Ishikawa (cell line): ENCODE measurements at regions not wholly inside any gene's neighbourhood (a gene's known extent, or its start where the extent isn't known, plus 50 kb on each side); places are given as distances from the start of the nearest gene placed in this dataset.

Experiments
- CEBPB ChIP-seq: IDR thresholded peaks from 2 replicates; pipeline ENCODE4 v1.6.1; 2012
- CREB1 ChIP-seq: IDR thresholded peaks from 2 replicates; pipeline ENCODE4 v1.6.1; 2012; ENCODE audit warnings: low read depth
- EGR1 ChIP-seq: IDR thresholded peaks from 2 replicates; pipeline ENCODE4 v1.6.1; 2012
- EP300 ChIP-seq: IDR thresholded peaks from 2 replicates; pipeline ENCODE4 v1.6.1; 2012; ENCODE audit warnings: borderline replicate concordance
- FOXM1 ChIP-seq: IDR thresholded peaks from 2 replicates; pipeline ENCODE4 v1.6.1; 2012; ENCODE audit warnings: low read depth, borderline replicate concordance
- NFIC ChIP-seq: IDR thresholded peaks from 2 replicates; pipeline ENCODE4 v1.6.1; 2012
- RAD21 ChIP-seq: IDR thresholded peaks from 2 replicates; pipeline ENCODE4 v1.6.1; 2012; ENCODE audit warnings: low read depth
- TAF1 ChIP-seq: IDR thresholded peaks from 2 replicates; pipeline ENCODE4 v1.6.1; 2012; ENCODE audit warnings: low read depth, mild to moderate bottlenecking
- TCF12 ChIP-seq: IDR thresholded peaks from 2 replicates; pipeline ENCODE4 v1.6.1; 2012; ENCODE audit warnings: low read depth
- TEAD4 ChIP-seq: IDR thresholded peaks from 2 replicates; pipeline ENCODE4 v1.6.1; 2012
- YY1 ChIP-seq: IDR thresholded peaks from 2 replicates; pipeline ENCODE4 v1.6.1; 2012; ENCODE audit warnings: low read depth
- ZBTB7A ChIP-seq: IDR thresholded peaks from 2 replicates; pipeline ENCODE4 v1.6.1; 2012; ENCODE audit warnings: low read depth
- TF ChIP-seq, protein P1 (sequence below): IDR thresholded peaks from 2 replicates; pipeline ENCODE4 v1.6.1; 2012
- TF ChIP-seq, protein P2 (sequence below): IDR thresholded peaks from 2 replicates; pipeline ENCODE4 v1.6.1; 2012
- TF ChIP-seq, protein P3 (sequence below): IDR thresholded peaks from 2 replicates; pipeline ENCODE4 v1.6.1; 2012; ENCODE audit warnings: low read depth, mild to moderate bottlenecking

DNA sequence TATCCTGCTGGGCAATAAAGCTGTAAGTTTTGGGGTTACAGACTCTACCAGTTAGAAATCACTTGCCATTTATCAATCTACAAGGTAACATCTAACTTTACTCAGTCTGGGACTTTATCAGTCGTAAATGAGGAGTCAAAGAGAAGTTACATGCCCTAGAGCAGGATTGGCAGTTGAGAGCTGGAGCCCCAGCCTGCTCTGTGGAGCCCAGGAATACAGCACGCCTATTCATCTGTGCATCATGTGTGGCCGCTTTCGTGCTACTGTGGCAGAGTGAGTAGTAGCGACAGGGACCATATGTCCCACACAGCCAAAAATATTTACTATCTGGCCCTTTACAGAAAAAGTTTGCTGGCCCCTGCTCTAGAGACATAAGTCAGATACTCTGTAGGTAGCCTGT is 152.5 kb upstream of the NTRK2 start:
- TF ChIP-seq TCF12, result no peak

DNA sequence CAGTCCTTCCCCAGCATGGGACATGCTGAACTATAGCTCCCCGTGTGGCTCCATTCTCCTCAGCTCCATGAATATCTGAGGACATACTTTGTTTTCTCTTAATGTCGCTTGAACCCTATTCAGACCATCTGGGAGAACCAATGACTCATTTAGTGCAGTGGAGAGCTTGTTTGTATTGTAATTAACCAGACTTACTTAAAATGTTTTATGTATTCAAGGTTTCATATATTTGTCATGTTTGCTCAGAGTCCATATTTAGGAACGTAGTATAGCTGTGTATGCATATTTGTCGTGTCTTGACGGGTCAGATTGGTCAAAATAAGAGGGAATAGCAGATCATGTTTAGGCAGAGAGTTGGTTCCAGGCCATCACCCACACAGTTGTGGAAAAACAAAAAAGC is 150.1 kb upstream of the NTRK2 start:
- no peak for TF ChIP-seq YY1
- TF ChIP-seq EGR1, result no peak
- TF ChIP-seq TEAD4, result no peak
- TF ChIP-seq, protein P1, sequence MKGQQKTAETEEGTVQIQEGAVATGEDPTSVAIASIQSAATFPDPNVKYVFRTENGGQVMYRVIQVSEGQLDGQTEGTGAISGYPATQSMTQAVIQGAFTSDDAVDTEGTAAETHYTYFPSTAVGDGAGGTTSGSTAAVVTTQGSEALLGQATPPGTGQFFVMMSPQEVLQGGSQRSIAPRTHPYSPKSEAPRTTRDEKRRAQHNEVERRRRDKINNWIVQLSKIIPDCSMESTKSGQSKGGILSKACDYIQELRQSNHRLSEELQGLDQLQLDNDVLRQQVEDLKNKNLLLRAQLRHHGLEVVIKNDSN, result no peak
- TF ChIP-seq EP300, result no peak
- TF ChIP-seq, protein P2, sequence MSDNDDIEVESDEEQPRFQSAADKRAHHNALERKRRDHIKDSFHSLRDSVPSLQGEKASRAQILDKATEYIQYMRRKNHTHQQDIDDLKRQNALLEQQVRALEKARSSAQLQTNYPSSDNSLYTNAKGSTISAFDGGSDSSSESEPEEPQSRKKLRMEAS, result no peak
- TF ChIP-seq CEBPB, result no peak
- TF ChIP-seq NFIC, result no peak
- no peak for TF ChIP-seq TAF1
- no peak for TF ChIP-seq RAD21
- no peak for TF ChIP-seq ZBTB7A
- no peak for TF ChIP-seq CREB1
- TF ChIP-seq FOXM1, result no peak
- no peak for TF ChIP-seq TCF12
- TF ChIP-seq, protein P3, sequence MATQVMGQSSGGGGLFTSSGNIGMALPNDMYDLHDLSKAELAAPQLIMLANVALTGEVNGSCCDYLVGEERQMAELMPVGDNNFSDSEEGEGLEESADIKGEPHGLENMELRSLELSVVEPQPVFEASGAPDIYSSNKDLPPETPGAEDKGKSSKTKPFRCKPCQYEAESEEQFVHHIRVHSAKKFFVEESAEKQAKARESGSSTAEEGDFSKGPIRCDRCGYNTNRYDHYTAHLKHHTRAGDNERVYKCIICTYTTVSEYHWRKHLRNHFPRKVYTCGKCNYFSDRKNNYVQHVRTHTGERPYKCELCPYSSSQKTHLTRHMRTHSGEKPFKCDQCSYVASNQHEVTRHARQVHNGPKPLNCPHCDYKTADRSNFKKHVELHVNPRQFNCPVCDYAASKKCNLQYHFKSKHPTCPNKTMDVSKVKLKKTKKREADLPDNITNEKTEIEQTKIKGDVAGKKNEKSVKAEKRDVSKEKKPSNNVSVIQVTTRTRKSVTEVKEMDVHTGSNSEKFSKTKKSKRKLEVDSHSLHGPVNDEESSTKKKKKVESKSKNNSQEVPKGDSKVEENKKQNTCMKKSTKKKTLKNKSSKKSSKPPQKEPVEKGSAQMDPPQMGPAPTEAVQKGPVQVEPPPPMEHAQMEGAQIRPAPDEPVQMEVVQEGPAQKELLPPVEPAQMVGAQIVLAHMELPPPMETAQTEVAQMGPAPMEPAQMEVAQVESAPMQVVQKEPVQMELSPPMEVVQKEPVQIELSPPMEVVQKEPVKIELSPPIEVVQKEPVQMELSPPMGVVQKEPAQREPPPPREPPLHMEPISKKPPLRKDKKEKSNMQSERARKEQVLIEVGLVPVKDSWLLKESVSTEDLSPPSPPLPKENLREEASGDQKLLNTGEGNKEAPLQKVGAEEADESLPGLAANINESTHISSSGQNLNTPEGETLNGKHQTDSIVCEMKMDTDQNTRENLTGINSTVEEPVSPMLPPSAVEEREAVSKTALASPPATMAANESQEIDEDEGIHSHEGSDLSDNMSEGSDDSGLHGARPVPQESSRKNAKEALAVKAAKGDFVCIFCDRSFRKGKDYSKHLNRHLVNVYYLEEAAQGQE, result no peak

DNA sequence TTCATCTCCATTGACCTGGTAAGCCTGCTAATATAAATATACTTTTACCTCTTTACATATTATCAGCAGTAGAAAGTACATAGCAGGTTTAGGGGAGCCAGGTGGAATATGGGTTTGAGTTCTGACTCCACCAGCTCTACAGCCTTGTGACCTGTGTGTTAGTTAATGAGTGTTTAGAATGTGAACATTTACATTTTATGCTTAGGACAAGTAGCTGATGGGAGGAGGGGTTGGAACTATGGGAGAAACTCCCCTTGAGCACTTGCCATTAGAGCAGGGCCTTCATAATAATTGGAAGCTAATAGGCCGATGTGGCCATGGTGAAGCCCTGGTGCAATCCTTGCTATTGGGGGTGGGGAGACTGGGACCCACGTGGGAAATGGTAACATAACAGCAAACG is 148.3 kb upstream of the NTRK2 start:
- no peak for TF ChIP-seq CEBPB
- TF ChIP-seq ZBTB7A, result no peak
- TF ChIP-seq TCF12, result no peak
- TF ChIP-seq TAF1, result no peak
- TF ChIP-seq EGR1, result no peak
- no peak for TF ChIP-seq YY1
- TF ChIP-seq, protein P3, result no peak
- TF ChIP-seq, protein P1, result no peak
- TF ChIP-seq EP300, result no peak

DNA sequence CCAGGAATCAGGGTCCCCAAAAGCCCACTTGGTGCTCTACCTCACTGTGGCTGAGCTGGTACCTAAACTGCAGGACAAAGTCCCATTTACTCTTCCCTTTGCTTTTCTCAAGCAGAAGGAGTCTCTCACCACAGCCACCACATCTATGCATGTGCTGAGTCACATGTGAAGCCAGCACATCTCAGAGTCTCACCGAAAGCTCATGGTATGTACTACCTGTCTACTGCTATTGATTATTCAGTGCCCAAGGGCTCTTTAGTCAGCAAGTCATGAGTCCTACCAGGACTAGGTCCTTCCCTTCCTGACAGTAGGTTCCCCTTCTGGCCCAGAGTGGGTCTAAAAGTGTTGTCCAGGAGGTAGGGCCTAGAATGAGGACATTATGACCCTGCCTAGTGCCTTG is 130.7 kb upstream of the NTRK2 start:
- TF ChIP-seq FOXM1 (no peak), TEAD4 (no peak), YY1 (no peak), EGR1 (no peak), CREB1 (no peak), TCF12 (no peak), ZBTB7A (no peak), TAF1 (no peak), EP300 (no peak), RAD21 (no peak), CEBPB (no peak)
- TF ChIP-seq, protein P1, result no peak
- TF ChIP-seq, protein P3, result no peak

DNA sequence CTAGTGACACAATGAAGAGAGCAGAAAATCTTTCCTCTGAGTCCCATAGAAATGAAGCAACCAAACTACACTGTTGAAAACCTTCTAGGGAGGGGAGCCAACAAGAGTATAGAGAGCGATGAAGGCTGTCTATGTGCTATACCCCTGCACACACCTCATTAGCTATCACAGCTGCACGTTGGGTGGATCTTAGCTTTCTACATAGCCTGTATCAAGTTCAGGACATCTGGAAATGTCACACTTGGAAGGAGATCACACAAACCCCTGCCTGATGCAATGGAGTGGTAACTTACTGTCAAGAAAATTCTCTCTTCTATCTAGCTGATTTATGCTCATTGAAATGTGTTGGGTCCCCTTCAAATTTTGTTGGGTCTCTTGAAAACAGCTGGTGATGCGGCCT is 127.0 kb upstream of the NTRK2 start:
- TF ChIP-seq, protein P3, result no peak
- no peak for TF ChIP-seq EGR1
- TF ChIP-seq TCF12, result no peak
- no peak for TF ChIP-seq YY1
- TF ChIP-seq CEBPB, result no peak
- no peak for TF ChIP-seq ZBTB7A
- no peak for TF ChIP-seq EP300
- TF ChIP-seq FOXM1, result no peak
- no peak for TF ChIP-seq TEAD4
